ENCODE measurements at regions not wholly inside any gene's neighbourhood (a gene's known extent, or its start where the extent isn't known, plus 50 kb on each side); places are given as distances from the start of the nearest gene placed in this dataset.
A peak's percentile ranks its signal among the peaks of the same experiment; 100 is the strongest.

DNA sequence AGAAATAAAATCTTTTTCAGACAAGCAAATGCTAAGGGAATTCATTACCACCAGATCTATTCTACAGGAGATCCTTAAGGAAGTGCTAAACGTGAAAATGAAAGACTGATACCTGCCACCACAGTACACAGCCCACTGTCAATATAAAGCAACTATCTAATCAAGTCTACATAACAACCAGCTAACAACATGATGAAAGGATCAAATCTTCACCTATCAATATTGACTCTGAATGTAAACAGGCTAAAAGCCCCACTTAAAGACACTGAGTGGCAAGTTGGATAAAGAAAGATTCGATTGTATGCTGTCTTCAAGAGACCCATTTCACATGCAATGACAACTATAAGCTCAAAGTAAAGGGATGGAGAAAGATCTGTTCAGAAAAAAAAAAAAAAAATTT is 492.4 kb downstream of the COL11A1 start:
- Mint-ChIP-seq H3K9me3 (ENCODE audit: unreplicated experiment) (no peaks in the 10 kb centered on the region), H3K27ac (ENCODE audit: low read depth, unreplicated experiment) (no peak overlapping the region), H3K4me3 (ENCODE audit: unreplicated experiment) (no peak overlapping the region), H3K36me3 (ENCODE audit: insufficient read depth, unreplicated experiment) (no peaks in the 10 kb centered on the region), H3K27me3 (ENCODE audit: insufficient read depth, unreplicated experiment) (no peaks in the 10 kb centered on the region), H3K4me1 (ENCODE audit: insufficient read depth, unreplicated experiment) (no peaks in the 10 kb centered on the region)
- BruUV-seq (replicated peaks), result no TSS peak
- TF ChIP-seq, protein P1, sequence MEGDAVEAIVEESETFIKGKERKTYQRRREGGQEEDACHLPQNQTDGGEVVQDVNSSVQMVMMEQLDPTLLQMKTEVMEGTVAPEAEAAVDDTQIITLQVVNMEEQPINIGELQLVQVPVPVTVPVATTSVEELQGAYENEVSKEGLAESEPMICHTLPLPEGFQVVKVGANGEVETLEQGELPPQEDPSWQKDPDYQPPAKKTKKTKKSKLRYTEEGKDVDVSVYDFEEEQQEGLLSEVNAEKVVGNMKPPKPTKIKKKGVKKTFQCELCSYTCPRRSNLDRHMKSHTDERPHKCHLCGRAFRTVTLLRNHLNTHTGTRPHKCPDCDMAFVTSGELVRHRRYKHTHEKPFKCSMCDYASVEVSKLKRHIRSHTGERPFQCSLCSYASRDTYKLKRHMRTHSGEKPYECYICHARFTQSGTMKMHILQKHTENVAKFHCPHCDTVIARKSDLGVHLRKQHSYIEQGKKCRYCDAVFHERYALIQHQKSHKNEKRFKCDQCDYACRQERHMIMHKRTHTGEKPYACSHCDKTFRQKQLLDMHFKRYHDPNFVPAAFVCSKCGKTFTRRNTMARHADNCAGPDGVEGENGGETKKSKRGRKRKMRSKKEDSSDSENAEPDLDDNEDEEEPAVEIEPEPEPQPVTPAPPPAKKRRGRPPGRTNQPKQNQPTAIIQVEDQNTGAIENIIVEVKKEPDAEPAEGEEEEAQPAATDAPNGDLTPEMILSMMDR (IDR thresholded peaks at IDR 0.05; ENCODE audit: unreplicated experiment), result no peak
- intact Hi-C loops (cut with micrococcal nuclease), result no loop called here
- no peak for DNase-seq (ENCODE audit: unreplicated experiment)
- ChIA-PET POLR2A (no interaction called here), CTCF (no interaction called here)

DNA sequence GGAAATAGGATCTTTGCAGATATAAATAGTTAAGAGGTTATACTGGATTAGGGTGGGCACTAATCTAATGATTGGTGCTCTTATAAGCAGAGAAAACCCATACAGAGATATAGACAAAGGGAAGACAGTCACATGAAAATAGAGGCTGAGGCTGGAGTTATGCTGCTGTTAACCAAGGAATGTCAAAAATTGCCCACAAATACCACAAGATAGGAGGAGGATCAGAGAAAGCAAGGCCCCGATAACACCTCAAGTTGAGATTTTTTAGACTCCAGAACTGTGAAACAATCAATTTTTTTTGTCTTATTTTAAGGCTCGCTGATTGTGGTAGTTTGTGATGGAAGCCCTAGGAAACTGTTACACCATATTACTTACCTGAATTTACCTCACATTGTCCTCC is 513.2 kb downstream of the COL11A1 start:
- H3K27ac Mint-ChIP-seq (ENCODE audit: low read depth, unreplicated experiment), result no peak overlapping the region
- TF ChIP-seq, protein P1 (IDR thresholded peaks at IDR 0.05; ENCODE audit: unreplicated experiment), result no peak
- H3K4me1 Mint-ChIP-seq (ENCODE audit: insufficient read depth, unreplicated experiment), result no peaks in the 10 kb centered on the region
- CTCF ChIA-PET, result no interaction called here
- H3K27me3 Mint-ChIP-seq (ENCODE audit: insufficient read depth, unreplicated experiment), result no peaks in the 10 kb centered on the region
- no peaks in the 10 kb centered on the region for H3K9me3 Mint-ChIP-seq (ENCODE audit: unreplicated experiment)
- no peaks in the 10 kb centered on the region for H3K36me3 Mint-ChIP-seq (ENCODE audit: insufficient read depth, unreplicated experiment)
- DNase-seq (ENCODE audit: unreplicated experiment), result no peak
- no peak overlapping the region for H3K4me3 Mint-ChIP-seq (ENCODE audit: unreplicated experiment)
- BruUV-seq (replicated peaks), result no TSS peak
- POLR2A ChIA-PET, result no interaction called here
- intact Hi-C loops (cut with micrococcal nuclease), result no loop called here

DNA sequence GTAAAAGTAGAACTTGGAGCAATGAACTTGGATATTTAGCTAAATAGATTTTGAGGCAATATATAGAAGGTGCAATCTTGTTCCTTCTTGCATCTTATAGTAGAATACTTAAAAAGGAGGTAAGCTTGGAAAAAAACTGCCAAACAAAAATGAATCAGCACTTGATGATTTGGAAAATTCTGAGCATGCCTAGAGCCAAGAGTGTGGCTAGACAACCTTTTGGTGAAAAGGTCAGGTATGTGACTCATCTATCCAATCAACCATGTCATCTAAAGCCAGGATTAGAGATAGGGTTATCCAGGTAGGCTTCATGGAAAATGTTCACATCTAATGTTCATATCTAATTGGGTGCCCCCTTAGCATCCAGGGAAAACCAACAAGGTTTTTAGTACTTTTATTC is 515.0 kb downstream of the COL11A1 start:
- TF ChIP-seq, protein P1 (IDR thresholded peaks at IDR 0.05; ENCODE audit: unreplicated experiment), result no peak
- no peak overlapping the region for H3K4me3 Mint-ChIP-seq (ENCODE audit: unreplicated experiment)
- no peaks in the 10 kb centered on the region for H3K36me3 Mint-ChIP-seq (ENCODE audit: insufficient read depth, unreplicated experiment)
- POLR2A ChIA-PET, result no interaction called here
- H3K27ac Mint-ChIP-seq (ENCODE audit: low read depth, unreplicated experiment), result no peak overlapping the region
- intact Hi-C loops (cut with micrococcal nuclease), result no loop called here
- no peak for DNase-seq (ENCODE audit: unreplicated experiment)
- H3K4me1 Mint-ChIP-seq (ENCODE audit: insufficient read depth, unreplicated experiment), result no peaks in the 10 kb centered on the region
- H3K9me3 Mint-ChIP-seq (ENCODE audit: unreplicated experiment), result no peaks in the 10 kb centered on the region
- CTCF ChIA-PET, result no interaction called here
- no TSS peak for BruUV-seq (replicated peaks)
- H3K27me3 Mint-ChIP-seq (ENCODE audit: insufficient read depth, unreplicated experiment), result no peaks in the 10 kb centered on the region

DNA sequence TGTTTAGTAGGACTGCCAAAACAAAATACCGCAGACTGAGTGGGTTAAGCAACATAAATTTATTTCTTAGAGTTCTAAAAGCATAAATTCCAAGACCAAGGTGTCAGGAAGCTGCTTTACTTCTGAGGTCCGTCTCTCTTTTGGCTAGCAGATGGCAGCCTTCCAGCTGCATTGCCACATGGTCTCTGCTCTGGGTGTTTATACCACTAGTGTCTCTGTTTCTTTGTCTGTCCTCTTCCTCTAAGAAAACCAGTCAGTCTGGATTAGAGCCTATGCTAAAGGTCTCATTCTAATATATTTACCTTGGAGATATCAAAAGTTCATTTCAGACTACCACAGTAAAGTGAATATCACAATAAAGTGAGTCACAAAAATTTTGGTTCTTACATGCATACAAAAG is 519.8 kb downstream of the COL11A1 start:
- DNase-seq (ENCODE audit: unreplicated experiment), result peak; percentile 38

More for the DNA sequence above, 519.8 kb downstream of the COL11A1 start:
- CTCF ChIA-PET, result no interaction called here
- TF ChIP-seq, protein P1 (IDR thresholded peaks at IDR 0.05; ENCODE audit: unreplicated experiment), result no peak
- POLR2A ChIA-PET, result no interaction called here
- BruUV-seq (replicated peaks), result no TSS peak
- intact Hi-C loops (cut with micrococcal nuclease), result no loop called here
- Mint-ChIP-seq H3K4me1 (ENCODE audit: insufficient read depth, unreplicated experiment) (no peaks in the 10 kb centered on the region), H3K9me3 (ENCODE audit: unreplicated experiment) (no peaks in the 10 kb centered on the region), H3K4me3 (ENCODE audit: unreplicated experiment) (no peak overlapping the region), H3K27ac (ENCODE audit: low read depth, unreplicated experiment) (no peak overlapping the region), H3K36me3 (ENCODE audit: insufficient read depth, unreplicated experiment) (no peaks in the 10 kb centered on the region), H3K27me3 (ENCODE audit: insufficient read depth, unreplicated experiment) (no peaks in the 10 kb centered on the region)

Data from MCF 10A (cell line).